Natural killer cell (primary cell): ENCODE measurements at regions not wholly inside any gene's neighbourhood (a gene's known extent, or its start where the extent isn't known, plus 50 kb on each side); places are given as distances from the start of the nearest gene placed in this dataset.

Source experiments
- ATAC-seq, 3 donors: fragments of 150-1000 bp in 2 of 3; fragments of 200-7000 bp in 1 of 3; cut with Tn5 transposase; 1 replicate in 1 of 3; 2 replicates in 2 of 3; pipeline ENCODE4 v1.10.0; 2021; ENCODE audit warnings: mild to moderate bottlenecking in 2 of 3, moderate library complexity in 2 of 3
- DNase-seq, 2 donors: peaks; one replicate each; pipeline versions ENCODE4 v3.0.0 to v3.0.0-alpha.2; 2013 to 2021; ENCODE audit warnings: mixed read lengths in 1 of 2
- H3K27ac ChIP-seq: one replicate; pipeline ENCODE4 v1.5.1; 2013; ENCODE audit warnings: mild to moderate bottlenecking, low read length
- H3K27me3 ChIP-seq: one replicate; pipeline ENCODE4 v1.6.1; 2013; ENCODE audit warnings: low read length; ENCODE audit not compliant: control insufficient read depth, insufficient read depth
- H3K36me3 ChIP-seq: one replicate; pipeline ENCODE4 v1.6.1; 2013; ENCODE audit warnings: low read length; ENCODE audit not compliant: control insufficient read depth, insufficient read depth
- H3K4me1 ChIP-seq: one replicate; pipeline ENCODE4 v1.6.1; 2013; ENCODE audit warnings: low read length; ENCODE audit not compliant: control insufficient read depth, insufficient read depth
- H3K4me3 ChIP-seq: one replicate; pipeline ENCODE4 v1.5.1; 2013; ENCODE audit warnings: low read length
- H3K9me3 ChIP-seq: one replicate; pipeline ENCODE4 v1.6.1; 2013; ENCODE audit warnings: low read length; ENCODE audit not compliant: control insufficient read depth, insufficient read depth
- H3K27ac Mint-ChIP-seq, 2 donors: one replicate each; pipeline ENCODE4 v1.8.0; 2022; ENCODE audit warnings: mild to moderate bottlenecking in 2 of 2, mixed read lengths in 2 of 2, moderate library complexity in 1 of 2
- H3K27me3 Mint-ChIP-seq, 2 donors: one replicate each; pipeline ENCODE4 v1.8.0; 2022; ENCODE audit warnings: low read depth in 2 of 2, mixed read lengths in 2 of 2
- H3K36me3 Mint-ChIP-seq: one replicate; pipeline ENCODE4 v1.8.0; 2022; ENCODE audit warnings: mixed read lengths
- H3K4me1 Mint-ChIP-seq, 2 donors: one replicate each; pipeline ENCODE4 v1.8.0; 2022; ENCODE audit warnings: mixed read lengths in 2 of 2
- H3K4me3 Mint-ChIP-seq: one replicate; pipeline ENCODE4 v1.8.0; 2022; ENCODE audit warnings: mild to moderate bottlenecking, moderate library complexity, mixed read lengths
- H3K9me3 Mint-ChIP-seq, 2 donors: one replicate each; pipeline ENCODE4 v1.8.0; 2022; ENCODE audit warnings: mixed read lengths in 2 of 2
- WGBS: methylation state at CpG from one replicate; pipeline ENCODE4 v1.1.7; 2013; ENCODE audit warnings: missing lambda C conversion rate; ENCODE audit not compliant: insufficient coverage; 5-methylcytosine and 5-hydroxymethylcytosine counted together
- intact Hi-C: fragments of 100-400 bp; cut with micrococcal nuclease; formaldehyde crosslinking; loops from one replicate; pipeline ENCODE4 v1.14.2; 2022
- TF ChIP-seq, protein P1 (sequence below): fragments of 200-600 bp; IDR thresholded peaks from one replicate; pipeline ENCODE4 v1.8.0; 2022; ENCODE audit warnings: antibody characterized with exemption

DNA sequence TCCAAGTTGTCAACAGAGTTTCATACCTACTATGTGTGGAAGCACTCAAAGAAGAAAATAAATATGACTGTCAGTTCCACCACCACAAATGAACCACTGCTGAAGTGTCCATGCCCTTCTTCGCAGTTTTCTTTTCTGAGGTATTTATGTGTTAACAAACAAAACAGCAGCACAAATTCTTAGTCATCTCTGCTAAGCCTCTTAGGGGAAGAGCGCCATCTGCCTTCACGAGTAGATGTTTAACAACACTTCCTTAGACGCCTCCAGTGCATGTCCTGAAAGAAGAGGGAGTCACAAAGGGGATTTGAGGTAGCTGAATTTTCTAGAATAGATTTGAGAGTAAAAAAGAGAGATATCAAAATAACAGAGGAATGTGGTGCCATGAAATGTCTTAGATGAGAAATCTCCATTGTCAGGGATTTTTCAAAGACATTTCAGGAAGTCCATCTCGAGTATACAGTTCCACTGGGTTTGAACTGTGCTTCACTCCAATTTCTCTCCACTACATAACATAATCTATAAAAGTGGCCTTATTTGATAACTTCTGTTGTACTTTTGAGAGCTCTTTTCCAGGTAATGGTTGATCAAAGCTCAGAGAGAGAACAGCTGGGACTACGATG lies 775.3 kb upstream of the POM121L12 start:
- no peaks in the 10 kb centered on the region for H3K36me3 ChIP-seq

GRCh38 chr7:52257890-52258289 lies 777.5 kb upstream of the POM121L12 start:
- Histone ChIP-seq H3K4me1 (no peaks in the 10 kb centered on the region), H3K9me3 (peaks cover 13% of the 10 kb centered on the region), H3K27ac (no peak overlapping the region), H3K36me3 (no peaks in the 10 kb centered on the region), H3K27me3 (no peaks in the 10 kb centered on the region), H3K4me3 (no peak overlapping the region)
- Mint-ChIP-seq H3K36me3 (peaks cover 5% of the 10 kb centered on the region), H3K27me3 (no peaks in the 10 kb centered on the region), H3K4me1 (no peaks in the 10 kb centered on the region), H3K4me3 (no peak overlapping the region), H3K9me3 (peaks cover 8 to 22% of the 10 kb centered on the region in 2 donors), H3K27ac (no peak overlapping the region)
- ATAC-seq, result no peak
- DNase-seq, result no peak
- intact Hi-C loops, result no loop called here
- WGBS, result 85% methylated on average over 2 of the region's 2 CpGs
- TF ChIP-seq, protein P1, sequence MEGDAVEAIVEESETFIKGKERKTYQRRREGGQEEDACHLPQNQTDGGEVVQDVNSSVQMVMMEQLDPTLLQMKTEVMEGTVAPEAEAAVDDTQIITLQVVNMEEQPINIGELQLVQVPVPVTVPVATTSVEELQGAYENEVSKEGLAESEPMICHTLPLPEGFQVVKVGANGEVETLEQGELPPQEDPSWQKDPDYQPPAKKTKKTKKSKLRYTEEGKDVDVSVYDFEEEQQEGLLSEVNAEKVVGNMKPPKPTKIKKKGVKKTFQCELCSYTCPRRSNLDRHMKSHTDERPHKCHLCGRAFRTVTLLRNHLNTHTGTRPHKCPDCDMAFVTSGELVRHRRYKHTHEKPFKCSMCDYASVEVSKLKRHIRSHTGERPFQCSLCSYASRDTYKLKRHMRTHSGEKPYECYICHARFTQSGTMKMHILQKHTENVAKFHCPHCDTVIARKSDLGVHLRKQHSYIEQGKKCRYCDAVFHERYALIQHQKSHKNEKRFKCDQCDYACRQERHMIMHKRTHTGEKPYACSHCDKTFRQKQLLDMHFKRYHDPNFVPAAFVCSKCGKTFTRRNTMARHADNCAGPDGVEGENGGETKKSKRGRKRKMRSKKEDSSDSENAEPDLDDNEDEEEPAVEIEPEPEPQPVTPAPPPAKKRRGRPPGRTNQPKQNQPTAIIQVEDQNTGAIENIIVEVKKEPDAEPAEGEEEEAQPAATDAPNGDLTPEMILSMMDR, result no peak

More for the DNA sequence above, 775.3 kb upstream of the POM121L12 start:
- Histone ChIP-seq H3K9me3 (peaks cover 4% of the 10 kb centered on the region), H3K27ac (no peak overlapping the region), H3K4me1 (no peaks in the 10 kb centered on the region), H3K27me3 (no peaks in the 10 kb centered on the region), H3K4me3 (no peak overlapping the region)
- Mint-ChIP-seq H3K9me3 (peaks cover 4 to 20% of the 10 kb centered on the region in 2 donors), H3K4me3 (no peak overlapping the region), H3K27me3 (no peaks in the 10 kb centered on the region), H3K4me1 (no peaks in the 10 kb centered on the region), H3K27ac (no peak overlapping the region), H3K36me3 (peaks cover 7% of the 10 kb centered on the region)
- intact Hi-C loops, result no loop called here
- no peak for ATAC-seq
- 77% methylated on average over 6 of the region's 6 CpGs for WGBS
- TF ChIP-seq, protein P1, result no peak
- no peak for DNase-seq

DNA sequence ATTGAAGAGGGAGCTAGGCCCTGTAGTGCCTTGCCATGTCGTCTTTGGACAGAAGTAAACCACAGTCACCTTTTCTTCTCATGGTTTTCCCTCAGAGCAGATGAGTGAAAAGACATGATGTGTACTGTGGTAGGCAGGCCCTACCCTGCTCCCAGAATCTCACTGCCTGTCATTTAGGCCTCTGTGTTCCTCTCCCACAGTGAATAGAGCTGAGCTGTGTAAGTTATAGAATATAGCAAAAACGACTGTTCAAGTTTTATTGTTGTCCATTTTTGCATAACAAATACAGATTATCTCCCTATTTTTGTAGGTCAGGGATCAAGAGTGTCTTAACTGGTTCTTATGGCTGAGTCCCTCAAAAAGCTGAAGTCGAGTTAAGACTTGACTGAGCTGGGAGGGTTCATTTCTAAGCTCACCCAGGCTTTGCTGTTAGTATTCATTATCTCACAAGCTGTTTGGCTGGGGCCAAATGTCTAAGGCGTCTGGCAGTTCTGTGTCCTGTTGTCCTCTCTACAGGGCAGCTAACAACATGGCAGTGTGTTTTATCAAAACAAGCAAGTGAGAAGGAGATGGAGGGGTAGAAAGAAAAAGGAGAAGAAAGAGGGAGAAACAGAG lies 780.9 kb upstream of the POM121L12 start:
- Histone ChIP-seq H3K4me3 (no peak overlapping the region), H3K27me3 (no peaks in the 10 kb centered on the region), H3K9me3 (peaks cover 17% of the 10 kb centered on the region), H3K27ac (no peak overlapping the region), H3K4me1 (no peaks in the 10 kb centered on the region), H3K36me3 (no peaks in the 10 kb centered on the region)
- peaks cover 11% of the 10 kb centered on the region for H3K36me3 Mint-ChIP-seq
- DNase-seq (no peak), ATAC-seq (no peak)
- H3K27me3 Mint-ChIP-seq, result no peaks in the 10 kb centered on the region
- intact Hi-C loops, result no loop called here
- H3K4me3 Mint-ChIP-seq, result no peak overlapping the region
- TF ChIP-seq, protein P1, result no peak
- no peak overlapping the region for H3K27ac Mint-ChIP-seq
- 66% methylated on average over 4 of the region's 4 CpGs for WGBS
- no peaks in the 10 kb centered on the region for H3K4me1 Mint-ChIP-seq
- H3K9me3 Mint-ChIP-seq, result peaks cover 16 to 30% of the 10 kb centered on the region in 2 donors

DNA sequence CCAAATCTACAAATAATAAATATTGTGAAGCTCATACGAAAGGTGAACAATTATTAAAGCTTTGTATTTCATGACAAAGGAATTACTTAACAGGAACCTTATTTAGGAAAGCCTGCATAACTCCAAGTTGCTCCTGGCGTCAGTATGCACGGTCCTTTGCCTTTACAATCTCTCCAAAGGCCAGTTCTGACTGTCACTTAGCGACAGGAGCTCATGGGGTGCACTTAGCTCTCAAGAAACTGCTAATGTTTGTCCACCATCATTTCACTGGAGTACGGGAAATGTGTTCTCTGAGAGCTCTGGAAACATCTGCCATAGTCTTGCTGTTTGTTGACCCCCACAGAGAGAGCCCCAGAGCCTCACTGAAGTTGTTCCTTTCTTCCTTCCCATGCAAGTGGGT lies 781.5 kb upstream of the POM121L12 start:
- H3K4me1 Mint-ChIP-seq, result no peaks in the 10 kb centered on the region
- H3K9me3 Mint-ChIP-seq, result peaks cover 17 to 30% of the 10 kb centered on the region in 2 donors
- DNase-seq (no peak), ATAC-seq (no peak)
- intact Hi-C loops, result no loop called here
- H3K9me3 ChIP-seq, result peaks cover 17% of the 10 kb centered on the region
- 84% methylated on average over 5 of the region's 5 CpGs for WGBS
- H3K4me3 ChIP-seq, result no peak overlapping the region
- H3K4me3 Mint-ChIP-seq, result no peak overlapping the region
- H3K36me3 Mint-ChIP-seq, result peaks cover 11% of the 10 kb centered on the region
- H3K27ac ChIP-seq, result no peak overlapping the region
- H3K27ac Mint-ChIP-seq, result no peak overlapping the region
- TF ChIP-seq, protein P1, result no peak
- H3K27me3 Mint-ChIP-seq, result no peaks in the 10 kb centered on the region
- no peaks in the 10 kb centered on the region for H3K36me3 ChIP-seq
- H3K27me3 ChIP-seq, result no peaks in the 10 kb centered on the region
- H3K4me1 ChIP-seq, result no peaks in the 10 kb centered on the region
